ENCODE measurements at regions not wholly inside any gene's neighbourhood (a gene's known extent, or its start where the extent isn't known, plus 50 kb on each side); places are given as distances from the start of the nearest gene placed in this dataset.

GRCh38 chr13:71054358-71054757, 812.6 kb downstream of the DACH1 start:
- no peak for TF ChIP-seq POLR2A (IDR thresholded peaks at IDR 0.05; ENCODE audit: low read depth, low read length)
- TF ChIP-seq PAX5 (IDR thresholded peaks at IDR 0.05; ENCODE audit: insufficient read depth, low read length, severe bottlenecking) = no peak
- TF ChIP-seq POLR2AphosphoS5 (IDR thresholded peaks at IDR 0.05; ENCODE audit: low read depth, low read length) = no peak
- no peak for TF ChIP-seq POU2F2 (IDR thresholded peaks at IDR 0.05; ENCODE audit: low read depth, low read length)
- no peak for TF ChIP-seq TAF1 (IDR thresholded peaks at IDR 0.05; ENCODE audit: low read depth, low read length)

All from GM12891 (cell line).